GM12873 (cell line): ENCODE measurements at regions not wholly inside any gene's neighbourhood (a gene's known extent, or its start where the extent isn't known, plus 50 kb on each side); places are given as distances from the start of the nearest gene placed in this dataset.

ENCODE experiments used
- CTCF ChIP-seq: IDR thresholded peaks from 2 replicates; pipeline ENCODE4 v1.5.1; 2012; ENCODE audit warnings: low read depth, mild to moderate bottlenecking, moderate library complexity, low read length, control low read depth; ENCODE audit not compliant: insufficient read depth; ENCODE audit errors: missing control alignments

GRCh38 chr16:86986136-86986535, 331.1 kb downstream of the C16orf95 start:
- no peak for TF ChIP-seq CTCF

- TF ChIP-seq CTCF = no peak
These were observed 330.2 kb downstream of the C16orf95 start for GRCh38 chr16:86986809-86987487.

DNA sequence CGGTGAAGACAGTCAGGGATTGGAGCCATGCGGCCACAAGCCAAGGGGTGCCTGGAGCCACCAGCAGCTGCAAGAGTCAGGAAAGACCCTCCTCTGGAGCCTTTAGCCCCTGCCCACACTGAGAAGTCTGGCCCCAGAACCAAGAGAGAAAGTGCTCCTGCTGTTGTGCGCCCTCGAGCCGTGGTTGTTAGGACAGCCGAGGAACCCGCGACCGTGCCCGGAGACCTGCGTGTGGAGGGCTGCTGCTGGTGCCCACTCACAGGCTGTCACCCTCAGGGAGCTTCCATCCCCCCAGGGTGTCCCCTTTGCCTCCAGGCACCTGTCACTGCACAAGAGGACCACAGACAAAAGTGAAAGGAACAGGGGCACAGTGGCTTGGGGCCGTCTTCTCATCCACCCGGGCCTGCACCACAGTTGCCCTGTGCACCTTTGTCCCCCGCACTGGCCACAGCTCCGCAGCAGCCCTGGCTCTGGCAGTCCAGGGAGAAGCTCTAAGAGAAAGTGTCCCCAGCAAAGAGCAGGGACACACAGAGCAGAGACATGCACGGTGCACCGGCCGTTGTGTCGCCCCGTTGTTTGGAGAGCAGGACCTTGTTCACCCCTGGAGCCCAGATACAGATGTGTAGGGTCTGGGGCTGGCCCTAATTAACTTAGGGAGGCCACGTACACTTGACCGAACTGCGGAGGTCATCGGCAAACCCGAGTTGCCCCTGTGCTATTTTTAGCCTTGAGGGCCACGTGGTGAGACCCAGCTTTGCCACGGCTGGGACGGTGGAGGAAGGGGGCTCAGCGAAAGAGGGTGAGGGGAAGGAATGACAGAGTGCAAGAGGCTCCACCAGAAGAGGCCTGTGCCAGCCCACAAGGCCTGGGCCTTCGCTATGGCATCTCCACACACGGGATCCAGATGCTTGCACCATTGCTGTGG, 329.2 kb downstream of the C16orf95 start:
- TF ChIP-seq CTCF = no peak

DNA sequence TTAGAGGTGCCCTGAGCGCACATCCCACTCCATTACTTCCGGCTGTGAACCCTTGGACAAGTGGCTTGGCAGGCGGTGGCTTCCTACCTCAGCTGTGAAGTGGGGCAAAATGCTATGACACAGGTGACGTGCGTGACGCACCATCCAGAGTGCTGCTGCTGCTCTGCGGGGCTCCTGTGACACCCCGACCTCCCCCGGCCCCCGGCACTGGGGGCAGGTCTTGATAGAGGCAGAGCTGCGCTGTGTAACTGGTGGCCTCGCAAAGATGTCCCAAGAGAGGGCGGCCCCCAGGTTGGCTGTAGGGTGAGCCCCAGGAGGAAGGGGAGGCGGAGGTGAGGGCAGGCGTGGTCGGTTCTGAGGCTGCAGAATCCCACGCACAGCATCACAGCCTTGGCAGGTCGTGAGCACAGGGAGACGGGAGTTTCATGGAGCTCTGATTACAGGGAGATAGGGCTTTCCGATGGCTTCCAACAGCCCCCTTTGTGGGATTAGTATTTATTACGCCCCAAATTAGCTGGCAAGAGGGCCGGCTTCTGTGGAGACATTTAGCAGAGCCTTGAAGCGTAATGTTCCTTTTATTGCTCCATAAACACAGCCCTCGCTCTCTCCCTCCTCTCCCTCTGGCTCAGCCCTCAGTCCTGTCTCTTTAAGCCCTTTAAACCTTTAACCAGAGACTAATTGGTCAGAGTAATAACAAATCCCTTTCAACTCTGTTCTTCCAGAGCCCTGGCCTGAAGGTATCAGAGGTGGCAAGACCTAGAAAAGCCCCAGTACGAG, 328.1 kb downstream of the C16orf95 start:
- no peak for TF ChIP-seq CTCF

GRCh38 chr16:86990451-86990850, 326.7 kb downstream of the C16orf95 start:
- no peak for TF ChIP-seq CTCF

- TF ChIP-seq CTCF = no peak
These were observed 325.5 kb downstream of the C16orf95 start for GRCh38 chr16:86991679-86992078.

DNA sequence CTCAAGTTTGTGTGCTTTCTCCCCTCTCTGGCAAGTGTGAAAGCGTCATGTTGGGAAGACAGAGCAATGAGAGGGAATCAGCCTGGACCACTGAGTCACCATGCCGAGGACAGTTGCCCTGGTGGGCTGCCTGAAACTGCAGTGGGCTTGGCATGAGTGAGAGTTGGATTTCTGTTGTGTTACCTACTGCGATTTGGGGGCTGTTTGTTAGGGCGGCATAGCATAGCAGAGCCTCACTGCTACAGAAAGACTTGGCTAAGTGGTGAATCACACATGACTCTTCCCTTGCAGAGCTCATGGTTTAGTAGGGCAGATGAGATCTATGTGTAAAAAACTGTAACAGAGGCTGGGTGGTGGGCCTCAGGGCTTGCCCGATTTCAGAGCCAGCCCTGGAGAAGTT, 324.6 kb downstream of the C16orf95 start:
- no peak for TF ChIP-seq CTCF
